NCI-H774 (cell line): ENCODE measurements at regions not wholly inside any gene's neighbourhood (a gene's known extent, or its start where the extent isn't known, plus 50 kb on each side); places are given as distances from the start of the nearest gene placed in this dataset.

Experiments used
- DNase-seq: peaks from one replicate; lab custom pipeline; 2025; lab: John Stamatoyannopoulos, UW

DNA sequence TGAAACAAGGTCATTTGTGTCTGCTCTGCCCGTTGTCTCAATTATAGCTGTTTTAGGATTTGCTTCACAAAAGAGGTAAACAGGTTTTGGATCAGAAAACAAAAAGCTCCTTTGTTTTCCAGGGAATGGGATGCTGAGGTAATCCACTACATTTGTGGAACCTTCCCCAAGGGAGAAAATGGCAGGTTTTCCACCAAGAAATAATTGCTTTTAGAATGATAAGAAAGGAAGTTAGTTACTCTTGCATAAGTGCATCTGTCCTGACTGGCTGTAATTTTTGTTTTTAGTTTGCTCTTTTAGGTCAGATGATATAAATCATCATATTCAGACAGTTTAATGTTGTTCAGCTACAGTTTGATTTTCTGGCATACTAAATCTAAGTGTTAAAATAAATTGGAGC, 198.5 kb upstream of the COL8A1 start:
- DNase-seq, result no peak

DNA sequence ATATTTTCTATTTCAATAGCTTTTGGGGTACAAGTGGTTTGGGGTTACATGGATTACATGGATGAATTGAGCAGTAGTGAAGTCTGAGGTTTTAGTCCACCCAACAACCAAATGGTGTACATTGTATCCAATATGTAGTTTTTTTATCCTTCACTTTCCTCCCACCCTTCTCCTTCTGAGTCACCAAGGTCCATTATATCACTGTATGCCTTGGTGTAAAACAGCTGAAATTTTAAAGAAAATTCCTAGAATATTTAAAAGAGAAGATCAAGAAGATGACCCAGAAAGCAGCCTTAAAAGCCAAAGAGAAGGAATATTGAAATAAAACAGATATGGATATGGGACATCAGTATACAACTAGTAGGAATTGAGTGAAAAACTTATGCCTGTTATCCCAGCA, 204.2 kb upstream of the COL8A1 start:
- DNase-seq, result no peak

DNA sequence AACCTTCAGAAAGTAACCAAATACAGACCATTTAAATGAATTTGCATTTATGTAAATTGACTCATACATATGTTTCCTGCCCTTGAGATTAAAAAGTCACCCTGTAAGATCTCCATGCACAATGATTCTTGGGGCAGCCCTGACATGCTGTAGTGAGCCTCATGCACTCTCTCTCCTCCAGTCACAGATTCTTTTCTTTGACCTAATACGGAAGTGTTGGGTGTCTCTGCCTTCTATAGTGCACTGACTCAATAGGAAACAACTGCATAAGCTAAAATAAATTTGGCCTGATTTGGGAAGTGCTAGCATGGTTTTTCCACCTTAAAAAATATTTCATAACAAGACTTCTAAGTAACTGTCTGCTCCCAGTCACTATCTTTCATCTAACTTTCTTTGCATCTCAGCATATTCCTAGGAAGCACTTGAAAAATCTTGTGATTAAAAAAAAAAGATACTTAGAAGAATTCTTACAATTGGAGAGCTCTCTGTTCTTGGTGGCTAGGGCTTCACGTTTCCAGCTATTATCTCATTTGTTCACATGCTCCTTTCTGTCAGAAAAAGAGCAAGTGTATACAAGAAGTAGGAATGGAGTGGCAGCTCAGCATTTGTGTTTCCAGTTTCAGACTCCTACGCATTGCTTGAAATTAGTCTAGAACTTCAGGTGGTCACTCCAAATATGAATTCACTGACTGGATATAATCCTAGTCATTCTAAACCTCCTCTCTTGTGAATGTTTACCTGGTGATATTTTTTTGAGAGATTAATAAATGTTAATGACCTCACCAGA, 207.9 kb upstream of the COL8A1 start:
- no peak for DNase-seq

DNA sequence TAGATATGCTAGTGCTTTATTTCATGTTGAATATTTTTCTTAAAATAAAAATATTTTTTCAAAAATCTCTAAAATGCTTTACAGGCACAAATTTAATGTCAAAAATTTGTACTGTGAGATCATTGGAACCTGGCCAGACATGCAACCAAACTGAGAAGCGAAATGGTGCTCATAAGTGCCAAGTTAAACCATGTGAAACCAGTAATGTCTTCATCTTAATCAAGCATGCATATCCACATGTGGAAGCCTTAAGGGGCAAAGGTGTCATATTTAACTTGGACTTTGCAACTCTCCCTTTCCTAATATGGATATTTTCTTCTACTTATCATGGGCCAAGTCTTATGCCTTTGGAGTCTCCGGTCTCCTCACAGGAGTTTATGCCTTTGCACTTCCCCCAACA, 208.9 kb upstream of the COL8A1 start:
- DNase-seq, result no peak

DNA sequence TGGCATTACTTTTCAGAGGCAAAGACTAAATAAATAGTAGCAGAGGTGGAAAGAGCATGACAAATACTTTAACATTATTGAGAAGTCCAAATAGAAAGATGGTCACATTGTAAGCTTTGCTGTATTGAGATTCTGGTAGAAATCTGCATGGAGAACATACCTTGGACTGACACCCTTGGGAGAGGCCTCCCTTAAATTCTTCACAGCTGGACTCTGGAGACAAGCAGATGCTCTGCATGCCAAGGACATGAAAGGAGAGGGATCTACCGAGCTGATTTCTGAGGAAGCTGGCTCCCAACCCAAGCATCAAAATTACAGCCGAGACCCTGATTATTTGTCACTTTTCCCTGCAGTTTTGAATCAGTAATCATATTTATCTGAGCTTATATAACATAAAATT, 212.5 kb upstream of the COL8A1 start:
- DNase-seq, result no peak

DNA sequence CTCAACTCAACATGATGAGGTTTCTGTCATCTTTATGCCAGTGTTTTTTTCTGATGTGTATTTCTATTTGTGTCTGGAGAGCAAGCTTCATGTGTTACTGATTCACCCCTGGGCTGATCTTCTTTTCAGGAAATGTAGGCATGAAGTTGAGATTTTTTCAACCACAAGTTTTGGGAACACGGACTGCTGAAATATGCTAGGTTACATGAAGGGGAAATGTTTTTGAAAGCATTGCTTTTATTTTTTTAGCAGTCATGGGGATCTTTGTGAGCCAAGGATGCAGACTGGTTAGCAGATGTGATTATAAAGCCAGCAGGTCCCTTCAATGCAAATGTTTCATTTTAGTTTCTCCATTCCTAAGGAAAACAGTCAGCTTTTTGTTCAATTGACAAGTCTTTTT, 219.3 kb upstream of the COL8A1 start:
- DNase-seq, result no peak

DNA sequence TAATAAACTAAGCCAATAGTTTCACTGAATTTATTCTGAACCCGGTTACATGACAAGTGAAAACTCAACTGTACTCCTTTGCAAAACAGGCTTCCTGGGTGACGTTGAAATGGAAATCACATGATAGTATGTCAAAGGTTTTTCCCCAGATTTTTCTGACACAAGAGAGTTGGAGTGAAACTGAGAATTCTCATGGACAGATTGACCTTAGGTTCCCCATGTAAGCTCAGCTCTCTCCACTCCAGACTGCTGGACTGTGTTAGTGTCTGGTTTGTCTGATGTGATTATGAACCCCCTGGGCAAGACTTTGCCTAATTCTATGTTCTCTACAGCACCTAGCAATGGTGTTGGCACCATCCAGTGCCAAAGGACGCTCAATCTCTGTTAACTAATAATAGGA, 219.7 kb upstream of the COL8A1 start:
- no peak for DNase-seq

DNA sequence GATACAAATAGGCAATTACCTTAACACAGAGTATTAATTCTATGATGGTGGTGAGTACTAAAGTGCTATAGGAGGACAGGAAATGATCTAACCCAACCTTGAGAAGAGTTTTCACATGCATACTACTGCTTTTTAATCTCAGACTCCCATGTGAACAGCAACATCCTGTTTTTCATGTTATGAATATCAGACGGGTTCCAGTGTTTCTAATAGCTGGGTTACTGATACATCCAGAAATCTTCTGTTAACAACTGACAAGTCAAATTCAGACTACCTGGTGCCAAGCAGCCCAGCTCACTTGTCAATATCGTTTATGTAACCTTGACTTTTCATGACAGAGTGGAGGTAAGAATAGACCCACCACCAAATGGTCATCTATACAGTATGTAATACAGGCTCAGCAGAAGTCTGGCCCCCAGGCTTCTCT, 220.2 kb upstream of the COL8A1 start:
- no peak for DNase-seq

DNA sequence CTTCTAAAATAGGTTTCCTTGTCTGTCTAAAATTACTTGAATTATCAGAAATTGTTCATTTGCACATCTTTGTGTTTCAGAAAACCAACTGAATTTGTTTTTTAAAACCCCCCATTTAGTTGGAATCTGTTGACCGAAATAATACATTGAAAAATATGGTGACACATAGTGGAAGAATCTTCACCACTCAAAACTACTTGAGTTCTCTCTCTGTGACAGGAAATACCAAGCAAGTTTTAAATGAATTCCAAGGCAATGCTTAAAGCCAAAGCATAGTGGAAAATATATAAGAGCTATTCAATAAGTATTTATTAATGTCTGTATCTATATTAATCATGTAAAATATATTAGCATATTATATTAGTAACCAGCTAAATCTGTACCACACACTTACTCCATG, 224.9 kb upstream of the COL8A1 start:
- no peak for DNase-seq

DNA sequence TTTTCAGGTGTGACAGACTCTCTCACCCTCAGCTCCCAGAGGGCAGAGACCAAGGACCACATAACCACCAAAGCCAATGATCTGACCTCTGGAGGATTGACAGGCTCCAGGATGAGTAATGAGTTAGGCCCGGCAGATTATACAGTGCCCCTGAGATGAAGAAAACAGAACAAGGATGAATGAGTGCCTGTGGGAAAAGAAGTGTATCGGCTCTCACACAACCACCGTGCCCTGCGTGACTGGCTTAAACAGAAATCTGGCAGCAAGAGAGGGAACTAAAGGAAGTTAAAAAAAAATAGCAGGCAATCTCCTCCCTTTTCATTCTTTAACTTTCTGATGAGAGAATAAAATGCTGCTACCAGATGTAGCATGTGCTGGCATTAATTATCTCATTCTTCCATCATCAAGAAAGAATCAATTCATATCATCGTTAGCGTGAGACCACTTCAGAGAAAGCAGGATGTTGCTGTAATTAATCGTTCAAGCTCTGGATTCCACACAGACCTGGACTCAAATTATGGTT, 227.5 kb upstream of the COL8A1 start:
- DNase-seq, result no peak

DNA sequence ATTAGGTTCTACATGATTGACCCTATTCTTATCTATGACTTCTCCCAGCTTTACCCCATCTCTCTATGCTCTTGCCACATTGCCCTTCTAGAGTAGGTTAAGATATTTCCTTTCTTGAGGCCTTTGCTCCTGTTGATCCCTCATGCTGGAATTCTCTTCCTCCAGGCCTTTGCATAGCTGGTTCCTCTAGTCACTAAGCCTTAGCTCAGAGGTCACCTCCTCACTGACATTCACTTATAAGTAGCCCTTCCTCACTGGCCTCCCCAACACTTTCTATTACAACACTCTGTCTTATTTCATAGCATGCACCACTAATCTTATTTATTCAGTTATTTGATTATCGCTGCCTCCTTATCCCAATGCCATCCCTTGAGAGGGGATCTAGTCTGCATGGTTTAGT, 228.4 kb upstream of the COL8A1 start:
- no peak for DNase-seq

DNA sequence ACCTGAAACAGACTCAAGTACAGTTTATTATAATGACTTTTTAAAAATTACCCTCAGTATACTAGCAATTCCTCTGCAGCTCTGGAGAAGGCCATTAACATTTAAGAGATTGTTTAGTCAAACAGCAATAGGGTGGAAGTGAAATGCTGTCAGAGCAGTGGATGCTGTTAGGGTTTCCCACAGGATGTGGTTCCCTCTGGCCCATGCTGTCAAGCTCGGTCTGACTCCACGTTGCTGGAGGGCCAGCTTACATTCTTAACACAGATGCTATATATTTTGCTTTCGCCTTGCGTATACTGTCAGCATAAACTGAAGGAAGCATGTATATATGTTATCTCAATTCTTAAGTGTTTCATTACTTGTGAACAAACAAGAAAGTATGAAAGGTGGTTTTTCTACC, 231.1 kb upstream of the COL8A1 start:
- DNase-seq, result no peak

DNA sequence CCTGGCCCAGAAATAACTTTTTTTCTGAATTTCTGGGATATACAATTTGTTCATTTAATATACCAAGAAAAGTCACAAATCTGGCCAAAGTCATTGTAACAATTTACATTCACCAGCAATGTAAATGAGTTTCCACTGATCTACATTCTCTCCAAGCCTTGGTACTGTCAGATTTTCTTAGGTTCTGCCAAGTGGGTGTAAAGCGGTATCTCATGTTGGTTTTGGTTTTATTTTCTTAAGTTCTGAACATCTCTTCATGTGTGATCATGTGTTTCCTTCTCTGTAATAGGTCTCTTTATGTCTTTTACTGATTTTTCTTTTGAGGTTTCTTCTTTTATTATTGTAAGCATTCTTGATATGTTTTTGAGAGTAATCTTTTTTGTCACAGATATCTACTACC, 235.6 kb upstream of the COL8A1 start:
- DNase-seq, result no peak

DNA sequence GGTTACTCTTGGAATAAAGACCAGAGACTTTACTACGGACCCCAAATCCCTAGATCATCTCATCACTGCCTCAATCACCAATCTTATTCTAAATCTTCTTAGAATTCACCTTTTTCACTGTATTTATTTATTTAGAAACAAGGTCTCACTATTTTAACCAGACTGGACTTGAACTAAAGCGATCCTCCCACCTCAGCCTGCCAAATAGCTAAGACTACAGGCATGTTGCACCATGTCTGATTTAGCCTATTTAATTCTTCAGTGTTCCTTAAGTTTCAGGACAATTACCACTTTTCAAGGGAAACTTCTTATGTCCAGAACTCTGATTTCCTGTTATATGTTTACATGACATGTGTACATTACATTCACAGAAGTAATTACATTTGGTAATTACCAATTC, 238.0 kb upstream of the COL8A1 start:
- no peak for DNase-seq

DNA sequence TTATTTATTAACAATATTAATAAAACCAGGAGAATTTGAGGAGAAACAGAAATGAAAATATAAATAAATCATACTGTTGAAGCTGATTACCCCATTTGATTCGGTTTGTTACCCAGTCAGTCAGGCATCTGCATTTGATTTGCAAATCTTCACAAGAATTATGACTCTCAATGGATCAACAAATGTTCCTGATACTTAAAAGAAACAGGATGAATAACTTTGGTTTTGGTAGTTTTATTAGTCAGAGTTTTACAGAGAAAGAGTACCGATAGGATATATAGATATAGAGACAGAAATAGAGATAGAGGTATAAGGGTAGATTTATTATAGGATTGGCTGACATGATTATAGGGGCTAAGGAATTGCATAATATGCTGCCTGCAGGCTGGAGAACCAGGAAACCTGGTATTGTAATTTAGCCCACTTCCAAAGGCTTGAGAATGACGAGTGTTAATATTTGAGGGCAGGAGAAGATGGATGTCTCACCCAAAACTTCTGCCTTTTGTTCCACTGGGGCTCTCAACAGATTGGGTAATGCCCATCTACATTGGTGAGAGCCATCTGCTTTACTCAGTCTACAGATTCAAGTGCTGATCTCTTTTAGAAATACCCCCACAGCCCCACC, 241.6 kb upstream of the COL8A1 start:
- no peak for DNase-seq

DNA sequence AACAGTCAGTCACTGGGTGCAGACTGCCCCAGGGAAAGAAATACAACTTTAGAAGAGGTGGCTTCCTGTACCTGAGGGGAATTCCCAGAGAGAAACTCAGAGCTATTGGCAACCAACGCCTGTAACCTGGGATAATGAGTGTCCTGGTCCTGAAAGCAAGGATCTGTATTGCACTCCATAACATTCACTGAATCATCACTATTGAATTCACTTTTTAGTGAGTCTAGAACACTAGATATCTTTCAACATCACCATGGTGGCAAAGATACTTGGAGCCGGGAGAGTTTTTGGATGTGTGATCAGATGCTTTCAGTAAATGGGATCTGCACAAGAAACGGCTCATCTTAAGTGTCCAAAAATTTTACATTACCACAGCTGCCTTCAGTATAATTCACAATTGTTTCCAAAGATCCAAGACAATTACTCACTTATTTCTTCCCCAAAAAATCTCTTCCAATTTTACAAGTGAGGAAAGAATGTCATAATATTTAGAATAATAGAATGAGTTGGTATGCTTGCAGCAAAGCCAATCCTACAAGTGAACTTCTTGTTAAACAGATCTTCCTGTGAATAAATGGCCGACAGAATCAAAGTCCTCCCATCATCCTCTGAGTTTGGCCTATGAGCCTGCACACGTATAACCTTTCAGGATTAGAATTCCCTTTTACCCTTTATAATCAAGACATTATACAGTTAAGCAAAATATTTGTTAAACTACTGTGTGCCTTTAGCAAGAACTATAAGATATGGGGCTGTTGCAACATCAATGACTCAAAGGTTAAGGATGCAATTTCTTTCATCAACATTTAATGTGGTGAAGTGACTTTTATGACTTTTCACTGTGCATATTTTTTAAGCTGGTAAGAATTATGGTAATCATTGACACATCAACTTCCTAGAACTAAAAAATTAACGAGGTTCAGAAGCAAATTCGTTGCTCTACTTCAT, 243.3 kb upstream of the COL8A1 start:
- no peak for DNase-seq

DNA sequence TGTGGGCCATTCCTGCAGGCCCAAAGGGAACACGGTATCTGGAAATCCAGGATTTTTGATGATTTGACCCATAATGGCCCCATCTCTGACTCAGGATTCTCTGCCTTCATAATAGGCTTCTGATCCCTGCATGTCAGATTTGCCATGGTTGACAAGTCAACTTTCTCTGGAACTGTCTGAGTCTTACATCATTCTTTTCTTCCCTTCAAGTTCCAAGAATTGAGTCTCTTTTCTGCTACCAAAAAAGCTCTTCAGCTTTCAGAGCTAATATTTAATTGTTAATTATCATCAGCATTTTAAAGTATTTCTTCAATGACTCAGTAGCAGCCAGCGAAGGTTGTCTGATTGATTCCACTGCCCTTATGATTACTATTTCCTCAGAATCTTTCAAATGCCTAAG, 244.4 kb upstream of the COL8A1 start:
- DNase-seq, result no peak

DNA sequence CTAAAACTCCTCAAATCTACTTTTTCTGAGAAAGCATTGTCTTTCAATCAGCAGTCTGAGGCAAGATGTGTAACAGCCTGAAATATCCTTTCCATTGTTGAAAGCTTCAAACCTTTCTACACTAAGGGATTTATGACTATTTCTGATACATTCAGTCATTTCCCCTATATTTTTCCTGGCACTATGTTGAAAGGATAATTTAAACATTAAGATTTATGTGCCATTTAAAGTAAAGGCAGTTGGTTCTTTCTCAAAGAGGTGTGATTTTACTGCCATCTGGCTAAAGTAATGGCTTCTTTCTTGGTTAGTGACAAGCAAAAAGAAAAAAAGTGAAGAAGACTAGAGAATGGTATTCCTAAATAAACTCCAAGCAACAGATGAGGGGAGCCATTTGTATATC, 249.6 kb upstream of the COL8A1 start:
- DNase-seq, result no peak

DNA sequence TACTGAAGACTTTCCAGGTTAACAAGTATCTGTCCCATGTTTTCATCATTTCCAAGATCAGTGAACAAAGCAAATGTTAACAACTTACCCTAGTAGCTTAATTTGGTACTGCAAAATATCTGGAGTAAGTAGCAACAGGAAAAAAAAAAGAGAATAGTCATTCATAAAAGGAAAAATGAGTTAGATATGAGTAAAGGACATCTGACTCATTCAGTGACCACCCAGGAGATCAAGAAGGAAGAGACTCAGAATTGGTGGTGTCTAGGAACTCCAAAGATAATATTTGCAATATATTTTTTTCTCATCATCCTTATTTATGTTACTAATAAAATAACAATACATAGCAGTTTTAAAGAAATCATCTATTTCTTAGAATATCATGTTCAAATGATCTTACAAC, 253.8 kb upstream of the COL8A1 start:
- DNase-seq, result no peak

DNA sequence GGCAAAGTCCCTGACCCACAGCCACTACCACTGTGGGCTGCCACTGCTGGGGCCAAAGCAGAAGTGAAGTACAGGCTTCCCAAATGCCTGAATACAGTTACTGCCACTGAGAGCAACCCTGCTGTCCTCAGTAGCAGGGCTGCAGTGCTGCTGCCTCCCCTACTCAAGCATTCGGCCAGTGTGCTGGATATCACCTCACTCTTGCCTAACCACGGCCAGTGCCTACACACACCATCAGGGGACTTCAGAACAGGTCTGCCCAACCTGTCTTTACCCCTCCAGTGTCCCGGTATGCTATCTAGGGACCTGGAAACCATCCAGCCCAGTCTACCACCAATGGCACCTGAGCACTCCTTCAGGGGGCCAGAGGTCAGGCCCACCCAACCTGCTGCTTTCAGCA, 261.5 kb upstream of the COL8A1 start:
- no peak for DNase-seq

DNA sequence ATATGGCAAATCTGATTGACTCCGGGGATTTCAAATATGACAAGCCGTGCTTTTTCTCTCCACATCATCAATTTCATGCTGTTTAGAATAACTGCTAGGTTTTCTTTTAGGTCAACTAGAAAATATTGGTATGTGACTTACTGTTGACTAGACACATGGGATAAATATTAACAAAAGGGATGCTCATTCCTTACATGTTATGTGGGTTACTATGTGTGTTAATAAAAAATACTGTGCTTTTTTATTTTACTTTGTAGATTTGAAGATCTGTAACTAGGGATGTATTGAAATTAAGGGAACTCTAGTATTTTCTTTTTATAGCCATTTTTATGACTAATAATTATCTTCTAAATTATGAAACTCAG, 264.6 kb upstream of the COL8A1 start:
- no peak for DNase-seq

DNA sequence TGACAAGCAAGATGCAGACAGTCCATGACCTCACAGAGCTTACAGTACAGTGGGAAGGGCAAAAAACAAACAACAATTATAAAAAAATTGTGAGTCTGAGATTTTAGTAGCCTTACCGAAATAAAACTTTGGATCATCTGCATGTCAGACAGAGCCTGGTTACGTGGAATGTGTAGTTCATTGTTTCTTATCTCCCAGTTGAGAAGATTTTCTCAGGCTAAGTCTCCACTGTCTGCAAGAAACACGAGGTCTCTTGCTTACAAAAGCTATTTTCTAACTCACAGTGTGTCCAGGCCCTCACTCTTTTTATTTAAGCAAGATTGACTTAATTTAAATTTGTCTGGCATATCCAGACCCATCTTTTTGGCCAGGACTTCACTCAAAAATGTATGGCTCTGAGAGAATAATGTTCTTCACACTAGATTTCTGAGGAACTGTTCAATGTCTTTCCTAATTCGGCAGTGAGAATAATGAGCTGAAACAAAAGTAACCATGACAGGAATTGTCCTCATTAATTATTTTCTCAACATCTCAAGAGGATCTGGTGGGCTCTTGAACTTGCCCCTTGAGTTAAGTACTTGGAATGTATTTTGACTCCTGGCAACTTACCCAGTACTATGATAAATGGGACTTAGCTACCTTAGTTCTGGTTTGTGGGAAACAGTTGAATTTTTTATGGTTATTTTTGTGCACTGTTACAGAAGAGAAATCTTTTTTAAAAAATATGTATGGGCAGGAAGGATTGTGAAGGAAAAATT, 265.1 kb upstream of the COL8A1 start:
- DNase-seq, result no peak
